Ishikawa (cell line): ENCODE measurements at regions not wholly inside any gene's neighbourhood (a gene's known extent, or its start where the extent isn't known, plus 50 kb on each side); places are given as distances from the start of the nearest gene placed in this dataset.
A peak's percentile ranks its signal among the peaks of the same experiment; 100 is the strongest.

ENCODE experiments used
- CEBPB ChIP-seq: IDR thresholded peaks from 2 replicates; pipeline ENCODE4 v1.6.1; 2012
- CREB1 ChIP-seq: IDR thresholded peaks from 2 replicates; pipeline ENCODE4 v1.6.1; 2012; ENCODE audit warnings: low read depth
- EGR1 ChIP-seq: IDR thresholded peaks from 2 replicates; pipeline ENCODE4 v1.6.1; 2012
- EP300 ChIP-seq: IDR thresholded peaks from 2 replicates; pipeline ENCODE4 v1.6.1; 2012; ENCODE audit warnings: borderline replicate concordance
- FOXM1 ChIP-seq: IDR thresholded peaks from 2 replicates; pipeline ENCODE4 v1.6.1; 2012; ENCODE audit warnings: low read depth, borderline replicate concordance
- MAX ChIP-seq: IDR thresholded peaks from 2 replicates; pipeline ENCODE4 v1.6.1; 2012
- NFIC ChIP-seq: IDR thresholded peaks from 2 replicates; pipeline ENCODE4 v1.6.1; 2012
- RAD21 ChIP-seq: IDR thresholded peaks from 2 replicates; pipeline ENCODE4 v1.6.1; 2012; ENCODE audit warnings: low read depth
- REST ChIP-seq: IDR thresholded peaks from 2 replicates; pipeline ENCODE4 v1.6.1; 2012; ENCODE audit warnings: low read depth, mild to moderate bottlenecking
- TAF1 ChIP-seq: IDR thresholded peaks from 2 replicates; pipeline ENCODE4 v1.6.1; 2012; ENCODE audit warnings: low read depth, mild to moderate bottlenecking
- TCF12 ChIP-seq: IDR thresholded peaks from 2 replicates; pipeline ENCODE4 v1.6.1; 2012; ENCODE audit warnings: low read depth
- TEAD4 ChIP-seq: IDR thresholded peaks from 2 replicates; pipeline ENCODE4 v1.6.1; 2012
- USF1 ChIP-seq: IDR thresholded peaks from 2 replicates; pipeline ENCODE4 v1.6.1; 2012
- YY1 ChIP-seq: IDR thresholded peaks from 2 replicates; pipeline ENCODE4 v1.6.1; 2012; ENCODE audit warnings: low read depth
- ZBTB7A ChIP-seq: IDR thresholded peaks from 2 replicates; pipeline ENCODE4 v1.6.1; 2012; ENCODE audit warnings: low read depth

- TF ChIP-seq TEAD4 (no peak), CEBPB (no peak), YY1 (no peak), MAX (no peak), FOXM1 (no peak), TAF1 (no peak), TCF12 (no peak), CREB1 (no peak), REST (no peak), EP300 (no peak), RAD21 (no peak), EGR1 (no peak), ZBTB7A (no peak), NFIC (no peak), USF1 (no peak)
Observed at GRCh38 chr10:111222961-111223360, 146.1 kb downstream of the ADRA2A start.

GRCh38 chr10:111231779-111232178 is 154.9 kb downstream of the ADRA2A start:
- peak; percentile 76 for TF ChIP-seq REST
- TF ChIP-seq ZBTB7A = no peak

GRCh38 chr10:111233439-111233838 is 156.6 kb downstream of the ADRA2A start:
- TF ChIP-seq REST (peak; percentile 88), YY1 (no peak)

GRCh38 chr10:111234234-111234913 is 157.5 kb downstream of the ADRA2A start:
- TF ChIP-seq USF1 (no peak), YY1 (no peak), EGR1 (no peak), TCF12 (no peak), MAX (no peak), CEBPB (no peak), NFIC (no peak), EP300 (no peak), FOXM1 (no peak), RAD21 (no peak), CREB1 (no peak), TAF1 (no peak), REST (no peak), ZBTB7A (no peak), TEAD4 (no peak)
